GM12875 (cell line): ENCODE measurements at regions not wholly inside any gene's neighbourhood (a gene's known extent, or its start where the extent isn't known, plus 50 kb on each side); places are given as distances from the start of the nearest gene placed in this dataset.

ENCODE experiments used
- H3K4me3 ChIP-seq: one replicate; pipeline ENCODE4 v1.5.1; 2011; ENCODE audit warnings: low read depth, low read length, control low read depth
- CTCF ChIP-seq: IDR thresholded peaks from 2 replicates; pipeline ENCODE4 v1.5.1; 2011; ENCODE audit warnings: low read depth, mild to moderate bottlenecking, control low read depth, inconsistent platforms, low read length, moderate library complexity, borderline replicate concordance; ENCODE audit not compliant: insufficient read depth

GRCh38 chr17:77580531-77581270 is 377.8 kb upstream of the TNRC6C start:
- TF ChIP-seq CTCF: no peak
- no peak overlapping the region for H3K4me3 ChIP-seq

GRCh38 chr17:77581480-77581879 is 377.0 kb upstream of the TNRC6C start:
- no peak for TF ChIP-seq CTCF
- no peak overlapping the region for H3K4me3 ChIP-seq

- TF ChIP-seq CTCF: no peak
- no peak overlapping the region for H3K4me3 ChIP-seq
Measured at GRCh38 chr17:77585142-77585860, 373.2 kb upstream of the TNRC6C start.

GRCh38 chr17:77590951-77591735 is 367.4 kb upstream of the TNRC6C start:
- no peak overlapping the region for H3K4me3 ChIP-seq
- TF ChIP-seq CTCF: no peak

GRCh38 chr17:77592106-77592865 is 366.2 kb upstream of the TNRC6C start:
- no peak for TF ChIP-seq CTCF

GRCh38 chr17:77593081-77593480 is 365.4 kb upstream of the TNRC6C start:
- H3K4me3 ChIP-seq: no peak overlapping the region
- no peak for TF ChIP-seq CTCF

More at GRCh38 chr17:77592106-77592865, 366.2 kb upstream of the TNRC6C start:
- no peak overlapping the region for H3K4me3 ChIP-seq
